HG03354 (cell line): ENCODE measurements at regions not wholly inside any gene's neighbourhood (a gene's known extent, or its start where the extent isn't known, plus 50 kb on each side); places are given as distances from the start of the nearest gene placed in this dataset.
"Not testable (repeated sequence)": the region's sequence is repeated elsewhere in the genome, so short reads cannot be mapped to it uniquely, and the experiment has no call there.

Experiments
- ATAC-seq: cut with Tn5 transposase; IDR thresholded peaks from one replicate; pipeline ENCODE4 v1.9.1; 2021; ENCODE audit warnings: mild to moderate bottlenecking; ENCODE audit not compliant: unreplicated experiment, poor library complexity, severe bottlenecking

- ATAC-seq = no peak
Measured at GRCh38 chr12:74166096-74166495, 371.5 kb upstream of the ATXN7L3B start.

- no peak for ATAC-seq
Measured at GRCh38 chr12:74169607-74170006, 368.0 kb upstream of the ATXN7L3B start.

- no peak for ATAC-seq
Measured at GRCh38 chr12:74170645-74171477, 366.8 kb upstream of the ATXN7L3B start.

GRCh38 chr12:74171478-74171909, 366.1 kb upstream of the ATXN7L3B start:
- ATAC-seq = no peak

GRCh38 chr12:74174961-74175360, 362.7 kb upstream of the ATXN7L3B start:
- ATAC-seq = not testable (repeated sequence)

GRCh38 chr12:74185360-74185759, 352.3 kb upstream of the ATXN7L3B start:
- no peak for ATAC-seq

- ATAC-seq = no peak
Measured at GRCh38 chr12:74193191-74193590, 344.4 kb upstream of the ATXN7L3B start.

GRCh38 chr12:74204236-74204635, 333.4 kb upstream of the ATXN7L3B start:
- ATAC-seq = no peak

GRCh38 chr12:74227846-74228545, 309.6 kb upstream of the ATXN7L3B start:
- ATAC-seq = no peak

- no peak for ATAC-seq
Measured at GRCh38 chr12:74229671-74230070, 308.0 kb upstream of the ATXN7L3B start.

- ATAC-seq = no peak
Measured at GRCh38 chr12:74235342-74235741, 302.3 kb upstream of the ATXN7L3B start.

- ATAC-seq = no peak
Measured at GRCh38 chr12:74241341-74241740, 296.3 kb upstream of the ATXN7L3B start.

- ATAC-seq = no peak
Measured at GRCh38 chr12:74242088-74242487, 295.5 kb upstream of the ATXN7L3B start.

- ATAC-seq = no peak
Measured at GRCh38 chr12:74245458-74245857, 292.2 kb upstream of the ATXN7L3B start.

- no peak for ATAC-seq
Measured at GRCh38 chr12:74250891-74251290, 286.7 kb upstream of the ATXN7L3B start.

- ATAC-seq = not testable (repeated sequence)
Measured at GRCh38 chr12:74253826-74254225, 283.8 kb upstream of the ATXN7L3B start.

- ATAC-seq = no peak
Measured at GRCh38 chr12:74254784-74255183, 282.9 kb upstream of the ATXN7L3B start.

GRCh38 chr12:74259199-74259598, 278.4 kb upstream of the ATXN7L3B start:
- ATAC-seq = no peak

GRCh38 chr12:74264692-74265091, 272.9 kb upstream of the ATXN7L3B start:
- ATAC-seq = no peak

- ATAC-seq = not testable (repeated sequence)
Measured at GRCh38 chr12:74269355-74269754, 268.3 kb upstream of the ATXN7L3B start.

GRCh38 chr12:74280156-74280655, 257.4 kb upstream of the ATXN7L3B start:
- ATAC-seq = no peak
